ENCODE measurements at regions not wholly inside any gene's neighbourhood (a gene's known extent, or its start where the extent isn't known, plus 50 kb on each side); places are given as distances from the start of the nearest gene placed in this dataset.
"Not testable (repeated sequence)": the region's sequence is repeated elsewhere in the genome, so short reads cannot be mapped to it uniquely, and the experiment has no call there.

DNA sequence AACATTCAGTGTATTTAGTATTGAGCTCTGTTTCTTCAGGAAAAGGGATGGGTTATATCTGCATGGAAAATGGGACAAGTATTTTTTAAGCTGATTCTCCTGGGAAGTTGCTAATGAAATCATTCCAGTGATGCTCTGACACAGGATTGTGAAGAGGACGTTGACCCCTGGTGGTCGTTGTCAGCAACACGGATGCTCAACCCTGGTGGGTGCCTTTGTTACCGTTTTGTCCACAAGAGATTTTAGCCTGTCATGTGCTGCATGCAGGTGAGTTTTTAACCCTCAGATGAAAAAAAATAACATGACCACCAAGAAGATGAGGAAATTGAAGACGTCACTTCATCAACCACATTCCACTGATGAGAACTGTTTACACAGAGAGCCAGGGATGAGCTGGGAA, 1186.1 kb downstream of the TMEM121 start:
- TF ChIP-seq EZH2 (IDR thresholded peaks at IDR 0.05; ENCODE audit: insufficient read depth, poor library complexity, severe bottlenecking); EZH2phosphoT487 (IDR thresholded peaks at IDR 0.05; ENCODE audit: insufficient read depth, low read depth): not testable (repeated sequence)
